GM21526 (cell line): ENCODE measurements at regions not wholly inside any gene's neighbourhood (a gene's known extent, or its start where the extent isn't known, plus 50 kb on each side); places are given as distances from the start of the nearest gene placed in this dataset.
"Not testable (repeated sequence)": the region's sequence is repeated elsewhere in the genome, so short reads cannot be mapped to it uniquely, and the experiment has no call there.

ENCODE experiments used
- ATAC-seq: cut with Tn5 transposase; IDR thresholded peaks from one replicate; pipeline ENCODE4 v1.9.1; 2021; ENCODE audit warnings: moderate library complexity; ENCODE audit not compliant: unreplicated experiment, low FRiP score

DNA sequence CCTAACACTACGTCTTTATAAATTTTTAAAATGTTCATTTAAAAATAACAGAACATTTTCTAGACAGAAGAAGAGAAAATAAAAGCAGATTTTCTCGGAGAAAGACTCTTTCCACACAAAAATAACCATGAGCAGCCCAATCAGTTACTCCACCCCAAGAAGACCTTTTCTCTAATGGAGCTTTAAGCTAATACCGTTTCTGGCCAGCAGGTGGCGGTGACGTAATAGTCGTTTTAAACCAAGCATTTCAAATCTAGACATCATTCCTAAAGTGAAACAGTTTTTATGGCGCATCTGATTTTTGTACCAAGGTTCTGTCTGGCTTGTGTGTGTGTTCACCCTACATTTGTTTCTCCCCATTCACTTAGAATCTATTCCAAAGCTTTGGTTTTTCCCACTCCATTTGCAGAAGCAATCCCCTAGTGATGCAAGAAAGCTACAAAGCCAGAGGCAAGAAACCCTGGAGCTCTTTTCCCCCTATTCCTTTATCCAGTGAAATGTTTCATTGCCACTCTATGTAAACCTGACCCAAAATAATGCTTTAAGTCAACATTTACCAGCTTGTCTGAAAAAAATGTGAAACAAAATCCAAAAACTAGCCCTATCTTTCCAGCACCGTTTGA lies 336.7 kb upstream of the IGF1R start:
- no peak for ATAC-seq

DNA sequence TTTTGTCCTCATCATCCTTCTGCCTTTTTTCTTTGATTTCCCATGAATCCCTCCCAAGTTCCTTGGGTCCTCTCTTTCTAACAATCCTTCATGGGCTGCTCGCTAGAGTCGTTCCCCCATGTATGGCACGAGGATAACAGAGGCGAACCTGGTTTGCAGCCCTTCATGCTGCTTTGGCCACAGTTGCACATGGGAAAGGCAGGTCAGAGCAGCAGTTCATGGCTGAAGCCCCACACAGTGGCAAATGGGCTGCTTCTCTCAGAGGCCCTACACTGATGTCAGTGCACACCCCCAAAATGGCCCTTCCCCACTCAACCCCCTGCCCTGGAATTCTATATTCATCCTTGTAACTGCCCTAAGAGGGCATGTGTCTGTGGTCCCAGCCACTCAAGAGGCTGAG lies 335.4 kb upstream of the IGF1R start:
- ATAC-seq: no peak

DNA sequence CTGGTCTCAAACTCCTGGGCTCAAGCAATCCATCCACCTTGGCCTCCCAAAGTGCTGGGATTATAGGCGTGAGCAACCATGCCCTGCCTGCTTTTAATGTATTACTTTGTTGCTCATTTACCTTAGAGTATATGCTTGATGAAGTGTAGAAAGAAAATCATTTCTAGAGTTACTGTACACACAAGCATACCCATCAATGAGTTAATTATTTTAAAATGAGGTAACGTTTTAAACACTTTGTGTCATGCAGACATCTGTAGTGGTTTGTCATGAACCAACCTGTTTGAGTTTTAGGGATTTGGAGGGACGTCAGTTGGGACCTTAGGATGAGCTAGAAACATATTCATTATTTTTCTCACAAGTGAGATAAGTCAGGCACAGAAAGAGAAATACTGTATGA lies 332.4 kb upstream of the IGF1R start:
- no peak for ATAC-seq

GRCh38 chr15:98321896-98322295 lies 326.4 kb upstream of the IGF1R start:
- no peak for ATAC-seq

DNA sequence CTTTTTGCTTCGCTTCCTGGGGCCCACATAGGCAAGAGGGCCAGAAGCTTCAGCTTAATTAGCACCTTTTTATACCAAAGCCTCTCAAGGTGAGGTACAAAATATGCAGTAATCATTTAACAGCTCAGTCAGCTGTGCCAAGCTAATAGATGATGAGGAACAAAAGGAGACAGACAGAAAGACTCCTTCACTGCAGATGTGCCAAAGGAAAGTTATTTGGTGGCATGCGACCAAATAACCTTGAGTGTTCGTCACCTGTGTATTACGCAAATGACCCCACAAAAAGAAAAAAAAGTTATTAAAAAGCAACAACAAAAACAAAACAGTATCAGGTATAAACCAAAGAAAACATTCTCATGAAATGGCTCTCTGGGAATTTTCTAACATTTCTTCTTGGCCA lies 325.8 kb upstream of the IGF1R start:
- no peak for ATAC-seq

- ATAC-seq: no peak
Observed at GRCh38 chr15:98324341-98324970, 323.9 kb upstream of the IGF1R start.

DNA sequence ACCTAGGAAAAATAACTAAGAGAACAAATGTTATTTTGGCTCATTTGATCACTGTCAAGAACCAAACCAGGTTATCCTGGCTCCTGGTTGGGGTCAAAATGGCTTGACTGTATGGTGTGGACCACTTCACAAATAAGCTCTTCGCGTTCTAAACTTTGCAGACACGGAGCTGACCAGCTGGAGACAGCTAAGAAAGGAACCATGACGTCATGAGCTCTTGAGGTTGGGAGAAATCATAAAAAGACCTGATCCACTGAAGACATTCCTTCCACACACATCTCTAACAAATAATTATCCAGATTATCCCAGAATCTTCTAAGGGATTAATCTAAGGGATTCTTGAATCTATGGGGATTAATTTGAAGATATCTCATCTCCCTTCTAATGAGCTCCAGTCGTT lies 321.5 kb upstream of the IGF1R start:
- ATAC-seq: no peak

- ATAC-seq: no peak
Observed at GRCh38 chr15:98330258-98330657, 318.1 kb upstream of the IGF1R start.

DNA sequence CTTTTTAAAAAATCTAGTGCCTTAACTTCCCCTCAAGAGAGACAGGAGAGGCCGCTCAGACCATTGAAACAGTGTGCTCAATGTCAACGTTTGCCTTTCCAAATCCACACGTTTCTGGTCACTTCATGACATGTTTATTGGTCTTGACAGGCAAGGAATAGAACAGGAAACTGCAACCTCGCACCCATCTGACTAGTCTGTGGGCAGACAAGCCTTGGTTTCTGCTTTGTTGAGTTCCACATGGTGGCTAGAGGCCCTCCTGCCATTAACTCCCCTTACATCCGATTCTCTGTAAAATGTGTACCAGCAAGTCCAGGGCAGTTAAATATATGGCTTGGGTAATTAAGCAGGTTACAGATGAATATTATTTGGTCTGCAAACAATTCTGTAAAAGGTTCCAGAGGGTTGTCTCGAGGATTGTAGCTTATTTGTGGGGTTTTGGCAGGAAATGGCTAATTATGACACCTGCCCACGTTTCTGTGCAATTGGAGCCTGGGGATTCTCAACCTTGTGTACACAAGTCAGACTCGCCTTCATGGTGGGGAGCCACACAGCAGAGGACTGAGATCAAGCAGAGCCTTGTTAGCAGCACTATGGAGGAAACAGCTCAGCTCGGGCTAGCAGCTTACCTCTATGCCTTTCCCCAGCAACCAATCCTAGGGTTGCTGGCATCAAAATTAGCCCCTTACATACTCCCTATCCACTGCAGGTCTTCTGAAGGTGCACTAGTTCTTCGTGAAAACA lies 317.5 kb upstream of the IGF1R start:
- no peak for ATAC-seq

DNA sequence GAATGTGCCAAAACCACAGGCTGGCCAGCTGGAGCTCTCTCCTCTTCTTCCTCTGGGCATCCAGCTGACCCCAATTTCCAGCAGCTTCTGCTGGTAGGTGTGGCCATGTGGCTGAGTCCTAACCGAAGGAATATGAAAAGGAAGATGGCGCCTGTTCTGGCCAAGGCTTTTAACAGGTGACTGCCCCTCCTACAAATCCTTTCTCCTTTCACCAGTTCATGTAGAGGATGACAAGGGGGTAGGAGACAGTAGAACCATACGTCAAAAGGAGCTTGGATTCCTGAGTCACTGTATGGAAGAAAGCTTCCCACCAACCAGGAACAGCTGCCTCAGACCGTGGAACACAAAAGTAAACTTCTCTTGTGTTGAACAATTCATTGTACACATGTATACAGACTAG lies 316.7 kb upstream of the IGF1R start:
- no peak for ATAC-seq

DNA sequence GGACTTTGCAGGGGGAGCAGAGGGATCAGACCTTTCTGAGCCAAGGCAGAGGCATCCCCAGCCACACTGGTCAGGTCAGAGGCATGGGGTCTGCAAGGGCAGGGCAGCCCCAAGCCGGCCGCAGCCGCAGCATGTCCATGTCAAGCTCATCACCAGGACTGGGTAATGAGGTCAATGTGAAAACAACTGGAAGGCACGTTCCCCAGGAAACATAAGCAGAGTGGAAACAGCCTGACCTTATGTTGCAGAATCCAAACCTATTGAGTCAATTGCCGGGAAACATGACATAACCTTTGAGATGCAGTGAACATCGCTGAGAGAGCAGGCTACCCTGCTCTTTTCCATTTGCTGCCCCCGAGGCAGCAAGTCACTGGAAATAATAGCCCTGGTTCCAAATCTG lies 315.1 kb upstream of the IGF1R start:
- ATAC-seq: no peak

- no peak for ATAC-seq
Observed at GRCh38 chr15:98342911-98343310, 305.4 kb upstream of the IGF1R start.

GRCh38 chr15:98344591-98344990 lies 303.7 kb upstream of the IGF1R start:
- no peak for ATAC-seq

- ATAC-seq: no peak
Observed at GRCh38 chr15:98347001-98347400, 301.3 kb upstream of the IGF1R start.

GRCh38 chr15:98347866-98348265 lies 300.5 kb upstream of the IGF1R start:
- no peak for ATAC-seq

DNA sequence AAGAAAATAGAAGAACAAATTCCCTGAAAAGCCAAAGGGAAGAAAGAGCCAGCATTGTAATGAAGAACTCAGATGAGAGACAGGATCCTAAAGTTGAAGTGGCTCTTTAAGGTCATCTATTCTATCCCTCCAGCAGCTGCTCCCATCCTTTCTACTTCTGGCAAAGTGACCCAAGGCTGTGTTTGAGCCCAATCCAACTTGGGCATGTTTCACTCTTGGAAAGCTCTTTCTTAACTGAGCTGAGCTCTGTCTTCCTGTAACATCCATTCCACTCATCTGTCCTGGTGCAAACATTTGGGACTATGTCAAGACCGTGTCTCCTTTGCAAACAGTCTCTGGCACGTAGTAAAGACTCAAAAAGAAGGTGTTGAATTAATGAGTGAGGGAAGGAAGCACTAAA lies 298.1 kb upstream of the IGF1R start:
- ATAC-seq: no peak

GRCh38 chr15:98358274-98358673 lies 290.1 kb upstream of the IGF1R start:
- not testable (repeated sequence) for ATAC-seq

GRCh38 chr15:98358971-98359370 lies 289.4 kb upstream of the IGF1R start:
- no peak for ATAC-seq

DNA sequence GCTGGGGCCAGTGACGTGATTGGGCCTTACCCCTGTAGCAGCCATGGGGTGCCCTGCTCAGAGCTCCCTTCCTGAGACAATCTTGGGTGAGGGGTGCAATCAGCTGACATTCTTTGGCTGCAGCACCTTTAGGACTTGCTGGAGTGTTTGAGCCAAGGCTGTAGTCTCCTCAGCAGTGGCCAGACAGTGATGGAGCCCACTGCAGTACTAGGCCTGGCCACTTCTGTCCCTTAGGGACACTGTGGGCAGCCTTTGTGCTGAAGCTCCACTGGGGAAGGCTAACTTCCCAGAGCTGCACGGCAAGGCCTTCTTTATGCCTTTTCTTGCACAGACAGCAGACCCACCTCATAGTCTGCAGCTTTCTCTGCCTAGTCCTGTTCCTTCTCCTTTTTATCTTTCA lies 284.9 kb upstream of the IGF1R start:
- no peak for ATAC-seq

GRCh38 chr15:98363955-98364354 lies 284.4 kb upstream of the IGF1R start:
- no peak for ATAC-seq

DNA sequence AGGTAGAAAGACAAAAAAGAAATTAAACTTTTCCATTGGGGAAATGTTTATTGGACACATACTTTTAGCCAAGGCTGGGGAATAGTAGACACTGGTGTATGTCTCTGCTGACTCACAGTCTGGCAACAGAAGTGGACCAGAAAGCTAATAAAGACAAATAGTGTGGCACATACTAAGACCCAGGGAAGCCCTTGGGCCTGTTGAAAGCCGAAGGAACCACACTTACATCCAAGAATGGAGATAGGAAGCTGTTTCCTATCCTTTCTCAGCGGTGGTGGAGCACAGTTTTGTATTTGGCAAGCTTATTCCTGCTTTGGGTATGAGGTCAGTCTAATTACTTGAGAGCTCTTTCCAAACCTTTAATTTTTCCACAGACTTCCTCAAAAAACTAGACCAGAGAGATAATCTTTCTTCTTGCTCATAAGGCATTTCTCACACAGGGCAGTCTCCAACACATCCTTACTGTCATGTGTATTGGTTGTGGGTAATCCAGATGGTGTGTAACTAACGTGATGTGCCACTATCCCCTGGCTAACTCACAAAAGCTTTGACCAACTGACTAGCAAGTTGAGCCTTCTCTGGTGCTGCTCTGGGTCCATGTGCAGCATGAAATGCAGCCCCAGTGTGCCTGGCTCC lies 279.1 kb upstream of the IGF1R start:
- ATAC-seq: no peak
